Endothelial cell of umbilical vein (primary cell): ENCODE measurements at regions not wholly inside any gene's neighbourhood (a gene's known extent, or its start where the extent isn't known, plus 50 kb on each side); places are given as distances from the start of the nearest gene placed in this dataset.

Source experiments
- BruUV-seq: library from RNA; stranded (reverse); fragments of 400-500 nt; replicated peaks from 2 replicates; lab custom pipeline; 2021; lab: Mats Ljungman, UMichigan
- CTCF ChIA-PET: fragments of 300-600, 350-600 bp; sonication (Branson Sonifier 250); formaldehyde crosslinking; loops from one replicate; lab custom pipeline; 2021; ENCODE audit warnings: antibody characterized with exemption, inconsistent platforms; lab: Charles Lee
- POLR2A ChIA-PET: fragments of 300-600, 350-600 bp; sonication (Branson Sonifier 250); formaldehyde crosslinking; loops from one replicate; lab custom pipeline; 2021; ENCODE audit warnings: antibody characterized with exemption, inconsistent platforms; lab: Charles Lee
- DNase-seq: peaks from one replicate; pipeline ENCODE4 v3.0.0-alpha.2; 2011; ENCODE audit warnings: low read depth, low spot score
- FAIRE-seq: peaks from 2 replicates; lab custom pipeline; 2011; peaks lifted over from hg19 to GRCh38; lab: Jason Lieb, UNC
- H2AFZ ChIP-seq: 2 replicates; pipeline ENCODE4 v1.6.0; 2012; ENCODE audit warnings: low read depth, low read length, control low read depth, inconsistent platforms
- H3K27ac ChIP-seq: 2 replicates; pipeline ENCODE4 v1.5.1; 2011; ENCODE audit warnings: low read depth, mild to moderate bottlenecking, control low read depth, low read length, moderate library complexity; ENCODE audit not compliant: insufficient read depth
- H3K27me3 ChIP-seq, 2 experiments: 2 replicates each; pipeline versions ENCODE4 v1.6.0 to v1.6.1; 2011; ENCODE audit warnings: low read length in 2 of 2, mixed read lengths in 1 of 2; ENCODE audit not compliant: control insufficient read depth in 2 of 2, insufficient read depth in 2 of 2
- H3K36me3 ChIP-seq, 2 experiments: 2 replicates in 1 of 2; 3 replicates in 1 of 2; pipeline ENCODE4 v1.5.1; 2011; ENCODE audit warnings: low read length in 2 of 2, mild to moderate bottlenecking in 1 of 2, moderate library complexity in 1 of 2; ENCODE audit not compliant: control insufficient read depth in 2 of 2, insufficient read depth in 2 of 2; ENCODE audit errors: extremely low read depth in 1 of 2
- H3K4me1 ChIP-seq: 3 replicates; pipeline ENCODE4 v1.5.1; 2011; ENCODE audit warnings: mild to moderate bottlenecking, low read length; ENCODE audit not compliant: control insufficient read depth, insufficient read depth; ENCODE audit errors: extremely low read depth
- H3K4me2 ChIP-seq: 2 replicates; pipeline ENCODE4 v1.6.1; 2011; ENCODE audit warnings: low read length, control low read depth, mixed read lengths; ENCODE audit not compliant: insufficient read depth
- H3K4me3 ChIP-seq, 3 experiments: fragments of 200-600 bp in 1 of 3; sonication (generic), shearing (Covaris generic) in 1 of 3; replicated peaks in 1 of 3; 2 replicates each; pipeline ENCODE4 v1.5.1; 2011 to 2016; ENCODE audit warnings: control low read depth in 3 of 3, low read length in 3 of 3, mild to moderate bottlenecking in 2 of 3, inconsistent platforms in 1 of 3, low read depth in 1 of 3, moderate library complexity in 1 of 3; ENCODE audit not compliant: insufficient read depth in 1 of 3
- H3K79me2 ChIP-seq: 2 replicates; pipeline ENCODE4 v1.6.0; 2012; ENCODE audit warnings: low read length, inconsistent platforms; ENCODE audit not compliant: control insufficient read depth, insufficient read depth
- H3K9ac ChIP-seq: replicated peaks from 2 replicates; pipeline ENCODE3; 2011; ENCODE audit warnings: low read length, control low read depth; ENCODE audit not compliant: insufficient read depth; ENCODE audit errors: extremely low read depth
- H3K9me1 ChIP-seq: replicated peaks from 3 replicates; pipeline ENCODE4 v1.6.0; 2011; ENCODE audit warnings: mild to moderate bottlenecking, low read length; ENCODE audit not compliant: control insufficient read depth, insufficient read depth; ENCODE audit errors: extremely low read depth
- H3K9me3 ChIP-seq: replicated peaks from 2 replicates; pipeline ENCODE4 v1.5.1; 2012; ENCODE audit warnings: low read length, inconsistent platforms; ENCODE audit not compliant: control insufficient read depth, insufficient read depth
- H4K20me1 ChIP-seq: replicated peaks from 2 replicates; pipeline ENCODE3; 2011; ENCODE audit warnings: mild to moderate bottlenecking, low read length; ENCODE audit not compliant: control insufficient read depth, insufficient read depth; ENCODE audit errors: extremely low read depth
- CTCF ChIP-seq, 2 donors: IDR thresholded peaks; 1 replicate in 1 of 2; 2 replicates in 1 of 2; pipeline ENCODE4 v1.5.1; 2011; ENCODE audit warnings: low read length in 2 of 2, mild to moderate bottlenecking in 2 of 2, moderate library complexity in 2 of 2, control low read depth in 1 of 2, inconsistent platforms in 1 of 2, low read depth in 1 of 2; ENCODE audit not compliant: insufficient read depth in 1 of 2; ENCODE audit errors: extremely low read depth in 1 of 2
- EZH2 ChIP-seq: IDR thresholded peaks from 2 replicates; pipeline ENCODE4 v1.6.1; 2012; ENCODE audit warnings: borderline replicate concordance, low read depth, mild to moderate bottlenecking, moderate library complexity, low read length, inconsistent platforms; ENCODE audit not compliant: severe bottlenecking
- FOS ChIP-seq: IDR thresholded peaks from 2 replicates; pipeline ENCODE4 v1.6.1; 2011; ENCODE audit warnings: mild to moderate bottlenecking, low read length, moderate library complexity, borderline replicate concordance; ENCODE audit not compliant: insufficient read depth
- GATA2 ChIP-seq: IDR thresholded peaks from 2 replicates; pipeline ENCODE4 v1.7.0; 2011; ENCODE audit warnings: low read depth, mild to moderate bottlenecking, moderate library complexity, mixed read lengths, low read length; ENCODE audit not compliant: insufficient read length, insufficient read depth
- JUN ChIP-seq: IDR thresholded peaks from 2 replicates; pipeline ENCODE4 v1.6.1; 2011; ENCODE audit warnings: borderline replicate concordance, low read depth; ENCODE audit not compliant: insufficient read length, insufficient read depth
- MAX ChIP-seq: IDR thresholded peaks from 2 replicates; pipeline ENCODE4 v1.6.1; 2011; ENCODE audit not compliant: insufficient read depth, insufficient read length
- MYC ChIP-seq: IDR thresholded peaks from one replicate; pipeline ENCODE4 v1.6.1; 2011; ENCODE audit warnings: mild to moderate bottlenecking, low read depth, low read length
- POLR2A ChIP-seq: IDR thresholded peaks from 2 replicates; pipeline ENCODE4 v1.6.1; 2012; ENCODE audit warnings: low read depth, mild to moderate bottlenecking, control low read depth, low read length
- POLR2AphosphoS5 ChIP-seq: IDR thresholded peaks from 2 replicates; pipeline ENCODE4 v1.6.1; 2012; ENCODE audit warnings: low read depth, mild to moderate bottlenecking, control low read depth, low read length, moderate library complexity; ENCODE audit not compliant: insufficient read depth
- dilution Hi-C: fragments of 300-500 bp; cut with MboI; formaldehyde crosslinking; loops from one replicate; pipeline ENCODE4 v1.15.0; 2019; ENCODE audit warnings: low sequenced_read_pairs; ENCODE audit not compliant: extremely low pct_ligation_motif_present
- intact Hi-C: fragments of 100-400 bp; cut with micrococcal nuclease; formaldehyde crosslinking; loops from one replicate; pipeline ENCODE4 v1.10.0; 2022

GRCh38 chr4:28426251-28426650 is 1565.6 kb downstream of the STIM2 start:
- ChIA-PET CTCF (interaction anchor here (1.2 kb wide), 2 partner anchors 19 to 25 kb away, joined by 3 to 4 read pairs; no protein-coding TSS in a partner anchor), POLR2A (no interaction called here)
- no TSS peak for BruUV-seq
- H4K20me1 ChIP-seq, result no peaks in the 10 kb centered on the region
- H3K27ac ChIP-seq, result no peak overlapping the region
- H3K4me1 ChIP-seq, result no peaks in the 10 kb centered on the region
- no peak overlapping the region for H2AFZ ChIP-seq
- dilution Hi-C loops (no loop called here), intact Hi-C loops (no loop called here)
- H3K9me3 ChIP-seq, result no peaks in the 10 kb centered on the region
- H3K4me3 ChIP-seq, result no peak overlapping the region
- no peak overlapping the region for H3K9ac ChIP-seq
- TF ChIP-seq MYC (no peak), JUN (no peak), FOS (no peak), POLR2A (no peak), MAX (no peak), EZH2 (no peak), POLR2AphosphoS5 (no peak), GATA2 (no peak), CTCF (IDR thresholded peaks at IDR 0.05; ENCODE audit: extremely low read depth in 1 of 2, insufficient read depth in 1 of 2, low read depth in 1 of 2, low read length in 2 of 2) (no peak)
- H3K27me3 ChIP-seq, result no peaks in the 10 kb centered on the region
- no peaks in the 10 kb centered on the region for H3K36me3 ChIP-seq
- FAIRE-seq, result no peak
- no peak for DNase-seq
- no peaks in the 10 kb centered on the region for H3K79me2 ChIP-seq
- no peaks in the 10 kb centered on the region for H3K9me1 ChIP-seq
- H3K4me2 ChIP-seq, result no peak overlapping the region
